Suppressor macrophage treated with lipopolysaccharide for 4 hours (primary cell): ENCODE measurements at regions not wholly inside any gene's neighbourhood (a gene's known extent, or its start where the extent isn't known, plus 50 kb on each side); places are given as distances from the start of the nearest gene placed in this dataset.

Experiments used
- DNase-seq: peaks from one replicate; pipeline ENCODE4 v3.0.0-alpha.2; 2020

DNA sequence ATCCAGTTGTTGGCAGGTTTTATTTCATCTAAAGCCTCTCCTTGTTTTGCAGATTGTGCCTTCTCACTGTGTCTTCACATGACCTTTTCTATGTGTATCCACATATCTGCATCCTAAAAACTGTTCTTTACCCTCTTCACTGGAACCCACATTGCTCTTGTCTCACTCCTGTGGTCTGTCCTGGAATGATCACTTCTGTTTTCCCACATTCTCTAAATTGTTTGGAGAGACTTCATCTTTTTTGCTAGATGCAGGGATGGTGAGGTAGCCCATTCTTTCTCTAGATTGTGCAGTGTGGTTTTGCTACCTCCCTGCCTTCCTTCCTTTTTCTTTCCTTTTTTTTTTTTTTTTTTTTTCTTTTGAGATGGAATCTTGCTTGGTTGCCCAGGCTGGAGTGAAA is 608.6 kb upstream of the MIR17HG start:
- DNase-seq = no peak

DNA sequence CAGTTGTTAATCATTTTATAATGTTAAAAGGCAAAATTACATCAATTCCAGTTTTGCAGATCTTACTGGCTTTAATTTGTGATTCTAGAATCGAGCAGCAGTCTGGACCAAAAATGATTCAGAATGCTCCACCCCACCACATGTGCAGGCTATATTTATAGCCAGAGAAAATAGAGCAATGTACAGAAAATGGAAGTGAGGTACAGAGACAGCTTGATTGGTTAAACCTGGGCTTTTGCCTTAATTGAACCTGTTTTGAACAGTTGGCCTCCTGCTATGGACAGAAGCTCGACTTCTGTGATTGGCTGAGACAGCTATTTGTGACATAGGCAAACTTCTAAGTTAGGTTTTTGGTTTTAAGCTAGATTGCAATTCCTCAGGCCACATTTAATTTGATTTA is 607.4 kb upstream of the MIR17HG start:
- no peak for DNase-seq

DNA sequence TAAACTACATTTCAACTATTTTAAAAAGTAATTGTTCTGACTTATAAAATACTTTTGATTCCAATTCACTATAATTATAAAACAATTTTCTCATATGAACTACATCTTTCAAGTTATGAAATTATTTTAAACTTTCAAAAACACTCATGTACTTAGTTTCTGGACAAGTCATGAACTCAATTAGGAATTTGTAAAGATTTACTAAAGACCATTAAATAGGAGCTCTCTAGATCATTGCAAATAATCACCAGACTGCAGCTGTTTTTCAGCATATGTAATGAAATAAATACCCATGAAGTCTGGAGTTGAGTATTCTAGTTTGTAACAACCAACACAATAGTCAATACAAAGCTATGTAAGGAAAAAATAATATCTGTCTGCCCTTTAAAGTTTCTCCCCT is 605.1 kb upstream of the MIR17HG start:
- DNase-seq = no peak

DNA sequence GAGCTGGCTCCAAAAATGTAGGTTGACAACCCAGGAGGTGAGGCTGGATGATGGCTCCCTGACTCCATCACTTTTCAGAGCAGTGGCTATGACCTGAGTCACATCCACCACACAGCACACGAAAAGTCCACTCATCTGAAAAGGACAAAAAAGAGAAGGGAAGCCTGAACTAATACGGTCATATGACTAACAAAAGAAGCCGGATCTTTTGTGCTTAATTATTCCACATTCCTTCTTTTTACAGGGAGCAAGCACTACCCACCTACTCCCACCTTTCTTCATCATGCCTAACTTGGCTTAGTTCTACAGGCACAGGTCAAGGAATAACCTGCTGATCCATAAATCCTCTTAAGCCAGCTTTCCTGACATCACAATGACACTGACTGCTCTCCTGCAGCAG is 601.3 kb upstream of the MIR17HG start:
- DNase-seq = no peak

DNA sequence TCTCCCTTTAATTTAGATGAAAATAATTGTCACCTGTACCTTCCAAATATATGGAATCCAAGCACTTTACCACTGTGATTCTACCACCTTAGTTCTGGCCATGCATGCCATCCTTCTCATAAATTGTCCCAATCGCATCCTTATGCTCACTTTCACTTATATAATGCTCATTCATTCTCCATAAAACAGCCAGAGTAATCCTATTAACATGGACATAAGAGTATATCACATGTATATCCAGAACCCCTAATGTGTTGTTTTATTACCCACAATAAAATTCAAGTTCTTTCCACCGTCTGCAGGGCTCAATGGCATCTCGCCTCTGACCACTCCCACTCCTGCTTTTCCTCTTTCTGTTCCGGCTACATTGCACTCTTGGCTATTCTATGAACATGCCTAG is 597.5 kb upstream of the MIR17HG start:
- DNase-seq = no peak

DNA sequence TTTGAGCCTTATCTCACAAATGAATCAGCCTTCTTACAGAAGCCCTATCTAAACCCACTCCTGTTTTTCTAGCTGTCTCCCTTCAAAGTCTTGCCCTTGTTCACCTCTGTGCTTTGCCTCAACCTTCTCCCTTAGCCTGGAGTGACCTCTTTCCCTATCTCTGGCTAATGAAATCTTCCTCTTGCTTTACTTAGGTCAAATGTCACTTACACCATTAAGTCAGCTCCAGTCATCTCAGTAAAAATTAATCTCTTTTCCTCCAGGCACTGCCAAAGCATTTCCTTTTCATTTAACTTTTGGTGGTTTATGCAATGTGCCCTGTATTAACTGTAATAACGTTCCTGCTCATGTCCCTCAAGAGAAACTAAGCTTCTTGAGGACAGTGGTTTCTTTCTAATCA is 596.5 kb upstream of the MIR17HG start:
- DNase-seq = no peak

DNA sequence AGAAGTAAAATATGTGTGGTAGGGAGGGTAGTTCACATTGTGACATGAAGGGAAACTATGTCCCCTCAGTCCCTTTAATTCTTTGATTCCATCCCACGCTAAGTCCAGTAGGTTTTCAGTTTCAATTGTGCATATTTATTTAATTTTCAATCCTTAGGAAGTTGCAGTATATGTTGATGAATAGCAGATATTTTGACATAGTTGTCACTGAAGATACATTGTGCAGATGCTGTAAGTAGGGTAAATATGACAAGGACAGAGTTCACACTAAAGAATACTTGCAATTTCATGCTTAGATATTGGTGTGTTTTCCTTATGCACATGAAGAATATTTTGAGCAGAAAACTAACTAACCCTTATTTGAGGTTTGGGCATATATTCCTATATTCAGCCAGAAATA is 595.4 kb upstream of the MIR17HG start:
- no peak for DNase-seq

DNA sequence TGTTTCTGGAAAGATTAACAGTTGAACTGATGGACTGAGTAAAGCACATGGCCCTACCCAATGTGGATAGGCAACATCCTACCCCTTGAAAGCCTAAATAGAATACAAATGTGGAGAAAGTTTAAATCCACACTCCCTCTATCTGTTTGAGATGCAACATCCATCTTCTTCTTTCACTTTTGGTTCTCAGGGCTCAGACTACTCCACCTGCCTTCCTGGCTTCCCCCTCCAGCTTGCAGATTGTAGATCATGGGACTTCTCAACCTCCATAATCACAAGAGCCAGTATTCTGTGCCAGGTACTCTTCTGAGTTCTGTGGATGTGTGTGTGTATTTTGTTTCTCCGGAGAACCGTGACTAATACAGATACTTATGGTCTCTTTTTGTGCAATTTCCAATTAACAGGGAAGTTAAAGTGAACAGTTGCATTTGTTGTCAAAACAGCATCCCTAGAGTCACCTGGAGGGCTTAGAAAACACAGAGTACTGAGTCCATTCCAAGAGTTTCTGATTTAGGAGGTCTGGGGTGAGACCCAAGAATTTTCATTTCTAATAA is 590.3 kb upstream of the MIR17HG start:
- DNase-seq = no peak

DNA sequence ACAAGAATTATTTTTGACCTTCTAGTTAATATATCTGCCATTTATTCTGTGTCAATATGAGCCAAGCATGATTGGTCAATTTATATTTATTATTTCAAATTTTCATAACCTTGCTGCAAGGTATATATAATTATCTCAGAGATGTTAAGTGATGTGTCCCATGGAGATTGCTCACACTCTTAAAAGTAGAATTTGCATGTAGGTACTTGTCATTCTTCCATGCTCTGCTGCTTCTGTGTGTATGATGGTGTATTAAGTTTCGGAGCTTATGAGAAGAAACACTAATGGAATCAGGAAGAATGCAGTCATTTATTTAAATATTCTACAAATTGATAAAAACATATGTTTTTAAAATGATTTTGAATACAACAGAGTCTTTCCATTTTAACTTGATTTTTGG is 586.8 kb upstream of the MIR17HG start:
- no peak for DNase-seq

DNA sequence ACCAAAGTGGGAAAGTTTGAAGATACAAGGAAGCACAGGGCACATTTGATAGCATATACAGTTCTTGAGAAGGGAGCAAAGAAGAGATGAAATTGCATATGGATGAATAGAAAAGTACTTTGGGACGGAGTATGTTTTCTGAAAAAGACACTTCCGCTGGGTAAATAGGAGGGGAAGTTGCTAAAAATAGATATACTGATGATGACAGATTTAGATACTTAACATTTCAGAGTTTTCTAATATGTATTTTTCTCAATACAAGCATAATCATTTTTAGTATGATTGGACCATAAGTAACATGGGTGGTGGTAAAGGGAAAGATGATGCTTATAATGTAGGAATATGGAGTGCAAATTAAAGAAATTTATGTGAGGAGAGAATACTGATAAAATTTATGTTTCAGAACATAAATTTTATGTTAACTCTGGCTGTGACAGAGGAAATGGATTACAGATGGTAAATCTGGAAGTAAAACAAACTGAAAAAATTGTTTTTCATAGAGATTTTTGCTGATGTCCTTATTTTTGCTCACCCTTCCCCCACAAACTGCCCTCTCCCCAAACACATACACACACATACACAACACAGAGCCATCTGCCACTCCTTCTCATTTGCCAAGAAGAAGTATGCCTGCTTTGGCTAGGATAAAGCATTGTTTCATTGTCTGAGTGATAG is 583.9 kb upstream of the MIR17HG start:
- no peak for DNase-seq

DNA sequence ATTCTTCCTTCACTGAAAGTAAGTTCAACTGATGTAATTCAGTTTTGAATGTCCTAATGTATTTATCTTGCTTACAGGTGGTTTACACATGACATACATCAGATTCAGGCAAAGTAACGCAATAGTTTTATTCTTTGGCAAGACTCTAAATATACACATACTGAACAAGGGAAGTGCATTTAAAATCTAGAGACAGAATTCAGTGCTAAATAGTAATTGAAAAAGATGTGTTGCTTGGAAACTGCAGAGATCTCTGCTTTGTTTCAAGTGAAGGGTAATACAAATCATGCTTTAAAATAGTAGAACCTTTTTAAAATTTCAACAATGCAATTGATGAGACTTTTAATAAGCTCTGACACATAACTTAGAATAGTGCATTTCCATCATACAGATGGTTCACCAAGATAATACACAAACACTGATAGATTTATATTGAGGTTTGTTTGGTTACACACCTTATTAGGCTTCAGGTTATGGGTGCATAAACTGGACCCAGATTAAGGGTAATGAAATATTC is 581.0 kb upstream of the MIR17HG start:
- DNase-seq = no peak

DNA sequence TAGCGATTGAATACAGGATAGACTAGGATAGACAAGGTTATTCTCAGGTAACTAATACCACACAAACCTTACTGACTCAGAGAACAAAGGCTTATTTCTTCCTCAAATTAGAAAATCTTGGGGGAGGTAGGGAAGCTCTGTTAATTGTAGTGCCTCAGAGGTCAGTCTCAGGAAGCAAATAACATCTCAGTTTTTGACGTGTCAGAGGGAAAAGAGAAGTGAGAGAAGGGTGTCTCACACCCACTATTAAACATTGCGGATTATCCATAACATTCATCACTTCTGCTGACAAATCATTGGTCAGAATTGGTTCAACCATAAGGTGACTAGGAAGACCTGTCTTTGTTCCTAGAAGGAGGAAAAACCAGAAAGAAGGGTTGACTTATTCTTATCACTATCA is 579.4 kb upstream of the MIR17HG start:
- peak; percentile 30 for DNase-seq

DNA sequence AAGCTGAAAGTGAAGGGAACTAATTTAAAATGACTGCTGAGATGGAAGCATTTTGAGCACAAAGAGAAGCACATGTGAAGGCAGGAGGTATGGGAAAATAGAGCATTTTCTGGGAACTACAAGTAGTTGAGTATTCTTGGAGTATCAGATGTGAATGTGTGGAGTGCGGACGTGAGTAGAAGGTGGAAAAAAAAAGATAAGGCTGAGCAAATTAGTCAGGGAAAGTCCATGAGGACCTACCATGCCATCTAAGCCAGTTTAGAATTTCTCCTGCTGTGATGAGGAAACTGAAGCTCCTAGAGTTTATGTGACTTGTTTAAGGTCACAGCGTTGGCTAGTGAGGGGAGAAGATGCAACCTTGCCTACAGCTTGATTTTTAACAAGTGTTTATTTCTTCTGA is 578.1 kb upstream of the MIR17HG start:
- no peak for DNase-seq

DNA sequence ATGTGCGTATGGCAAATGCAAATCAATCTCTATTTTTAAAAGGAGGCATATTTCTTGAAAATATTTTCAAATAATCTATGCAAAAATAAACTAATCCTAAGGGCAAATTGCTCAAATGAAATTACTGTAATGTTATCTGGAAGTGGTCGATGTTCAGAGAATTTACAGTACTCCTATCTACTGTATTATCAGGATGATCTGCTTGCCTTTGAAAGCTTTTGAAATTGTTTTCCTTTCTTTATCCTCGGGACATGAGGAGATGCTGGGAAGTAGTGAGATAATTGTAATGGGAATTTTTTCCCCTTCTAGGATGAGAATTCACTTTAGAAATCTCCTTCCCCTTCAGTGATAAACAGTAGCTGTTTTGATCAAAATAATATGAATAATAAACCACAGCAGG is 577.2 kb upstream of the MIR17HG start:
- no peak for DNase-seq

DNA sequence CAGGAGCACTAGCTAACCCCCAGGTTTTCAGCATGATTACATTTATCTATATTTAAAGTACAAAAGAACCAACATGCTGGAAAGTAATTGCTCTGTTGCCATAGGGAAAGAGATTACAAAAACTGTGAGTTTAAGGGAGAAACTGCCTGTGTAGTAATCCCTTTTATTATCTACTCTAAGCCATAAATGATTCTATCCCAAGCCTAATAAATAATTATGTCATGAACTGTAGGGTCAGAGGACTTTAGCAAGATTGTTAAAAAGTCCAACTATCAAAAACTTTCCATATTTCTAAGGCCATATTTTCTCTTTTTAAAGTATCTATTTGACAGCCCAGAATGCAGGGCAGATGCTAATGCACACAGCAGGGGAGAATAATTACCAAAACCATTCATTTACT is 573.8 kb upstream of the MIR17HG start:
- no peak for DNase-seq

DNA sequence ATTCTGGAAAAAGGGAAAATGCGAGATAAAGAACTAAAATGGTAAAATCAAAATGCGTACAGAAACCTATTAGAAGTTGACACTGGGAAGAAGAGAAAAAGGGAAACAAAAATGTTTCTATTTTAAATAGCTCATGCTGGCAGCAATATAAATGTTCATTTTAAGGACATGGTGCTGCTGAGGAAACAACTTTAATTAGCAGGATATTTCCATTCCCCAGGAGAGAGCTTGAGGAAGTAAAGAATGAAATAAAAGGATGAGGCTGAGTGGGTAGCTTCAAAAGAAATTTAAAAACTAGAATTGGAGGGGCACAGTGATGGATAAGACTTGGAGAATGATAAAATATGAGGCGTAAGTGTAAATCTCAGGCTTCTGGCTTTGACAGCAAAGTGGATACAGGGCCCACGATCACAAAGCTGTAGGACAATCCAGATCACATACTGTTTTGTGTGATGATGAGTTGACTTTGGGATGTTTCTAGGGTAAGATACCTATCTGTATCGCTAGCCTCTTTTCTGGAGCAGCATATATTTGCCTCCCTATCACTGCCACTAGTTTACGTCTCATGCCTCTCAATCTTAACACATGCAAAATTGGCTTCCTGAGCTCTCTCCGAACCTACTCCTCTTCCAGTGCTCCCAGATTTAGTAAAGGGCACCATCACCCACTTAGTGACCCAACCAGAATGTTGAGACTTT is 571.3 kb upstream of the MIR17HG start:
- DNase-seq = no peak

DNA sequence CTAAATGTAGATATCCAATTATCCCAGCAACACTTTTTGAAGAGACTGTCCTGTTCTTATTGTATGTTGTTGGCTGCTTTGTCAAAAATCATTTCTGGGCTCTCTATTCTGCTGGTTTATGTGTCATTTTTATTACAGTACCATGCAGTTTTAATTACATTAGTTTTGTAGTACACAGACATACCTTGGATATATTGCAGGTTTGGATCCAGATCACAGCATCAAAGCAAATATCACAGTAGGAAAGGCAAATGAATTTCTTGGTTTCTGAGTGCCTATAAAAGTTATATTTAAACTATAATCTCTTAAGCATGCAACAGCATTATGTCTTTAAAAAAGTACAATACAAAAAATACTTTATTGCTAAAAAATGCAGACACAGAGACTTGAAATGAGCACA is 564.2 kb upstream of the MIR17HG start:
- no peak for DNase-seq

DNA sequence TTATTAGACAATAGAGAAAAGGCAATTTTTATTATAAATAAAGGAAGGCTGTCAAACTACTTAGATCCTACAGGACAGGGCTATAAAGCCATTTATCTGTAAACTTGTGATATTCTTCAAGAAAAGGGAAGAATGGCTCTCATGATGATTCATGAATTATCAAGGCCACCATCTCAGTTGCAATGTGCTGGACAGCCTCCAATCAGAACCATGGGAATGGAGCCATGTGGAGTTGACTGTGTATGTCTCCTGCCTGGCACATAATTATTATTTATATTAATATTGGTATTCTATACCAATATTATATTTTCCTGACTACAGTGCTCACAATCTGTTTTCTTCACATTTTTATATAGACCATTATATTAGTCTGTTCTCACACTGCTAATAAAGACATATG is 560.5 kb upstream of the MIR17HG start:
- DNase-seq = no peak

DNA sequence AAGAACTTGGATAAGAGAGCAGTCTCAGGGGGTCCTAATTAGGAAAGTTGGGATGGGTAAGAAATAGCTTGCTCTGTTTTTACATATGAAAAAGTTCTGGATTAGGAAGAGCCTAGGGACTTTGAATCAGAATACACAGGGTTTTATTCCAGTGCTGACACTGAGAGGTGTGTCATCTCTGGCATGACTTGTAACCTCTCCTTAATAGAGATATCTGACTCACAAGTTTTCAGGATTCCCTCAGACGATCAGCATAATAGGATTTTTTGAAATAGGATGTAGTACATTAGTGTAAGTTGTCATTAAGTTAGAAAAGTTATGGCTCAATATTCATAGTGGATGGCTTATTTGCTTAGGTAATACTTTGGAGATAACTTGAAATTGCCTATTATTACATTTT is 555.2 kb upstream of the MIR17HG start:
- no peak for DNase-seq

DNA sequence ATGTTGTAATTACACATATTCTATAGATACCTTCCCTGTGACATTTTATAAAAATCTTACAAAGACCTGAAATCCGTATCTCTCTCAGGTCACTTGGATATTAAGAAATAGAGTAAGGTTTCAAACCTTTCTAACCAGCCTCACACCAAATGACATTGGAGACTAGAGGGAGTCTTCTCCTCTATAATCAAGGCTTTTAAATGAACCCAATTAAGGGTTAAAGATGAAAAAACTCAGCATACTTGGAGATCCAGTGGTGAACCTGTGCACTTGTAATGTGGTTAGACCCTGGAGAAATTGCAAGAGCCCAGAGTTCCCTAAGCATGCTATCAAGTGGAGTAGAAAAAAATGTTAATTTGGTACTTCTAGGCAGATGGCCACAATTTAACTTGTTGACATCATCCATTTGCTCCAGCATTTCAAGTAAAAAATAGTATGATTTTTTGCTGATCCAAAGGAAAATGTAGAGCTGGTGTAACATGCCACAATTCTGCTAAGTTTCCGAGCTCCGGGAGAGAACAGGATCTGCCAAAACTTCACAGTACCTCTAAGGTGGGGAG is 554.1 kb upstream of the MIR17HG start:
- DNase-seq = no peak

DNA sequence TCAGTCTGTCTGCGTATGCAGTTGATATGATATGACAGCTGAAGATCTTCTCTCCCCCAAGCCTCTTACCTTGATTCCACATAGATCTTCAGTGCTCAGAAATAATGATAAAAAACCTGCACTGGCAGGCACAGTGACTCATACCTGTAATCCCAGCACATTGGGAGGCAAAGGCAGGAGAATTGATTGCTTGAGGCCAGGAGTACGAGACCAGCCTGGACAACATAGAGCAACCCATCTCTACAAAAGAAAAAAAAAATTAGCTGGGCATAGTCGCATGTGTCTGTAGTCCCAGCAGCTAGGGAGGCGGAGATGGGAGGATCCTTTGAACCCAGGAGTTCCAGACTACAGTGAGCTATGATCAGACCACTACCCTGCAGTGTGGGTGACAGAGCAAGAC is 551.0 kb upstream of the MIR17HG start:
- DNase-seq = no peak

DNA sequence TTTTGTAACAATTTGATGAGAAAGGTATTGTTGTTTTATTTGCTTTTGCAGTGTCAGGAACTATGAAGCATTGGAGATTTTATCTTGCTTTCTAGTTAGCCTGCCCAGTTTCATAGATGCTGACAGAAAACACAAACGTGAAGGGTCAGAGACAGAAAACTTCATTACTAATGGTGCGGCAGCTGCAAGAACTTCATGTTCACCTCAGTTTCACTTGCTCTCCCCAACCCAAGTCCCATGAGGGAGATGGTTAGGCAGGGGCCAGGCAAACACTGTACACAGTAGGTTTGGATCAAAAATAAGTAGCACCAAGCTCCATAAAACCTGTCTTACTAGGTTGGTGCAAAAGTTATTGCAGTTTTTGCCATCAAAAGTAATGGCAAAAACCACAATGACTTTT is 550.2 kb upstream of the MIR17HG start:
- DNase-seq = no peak

DNA sequence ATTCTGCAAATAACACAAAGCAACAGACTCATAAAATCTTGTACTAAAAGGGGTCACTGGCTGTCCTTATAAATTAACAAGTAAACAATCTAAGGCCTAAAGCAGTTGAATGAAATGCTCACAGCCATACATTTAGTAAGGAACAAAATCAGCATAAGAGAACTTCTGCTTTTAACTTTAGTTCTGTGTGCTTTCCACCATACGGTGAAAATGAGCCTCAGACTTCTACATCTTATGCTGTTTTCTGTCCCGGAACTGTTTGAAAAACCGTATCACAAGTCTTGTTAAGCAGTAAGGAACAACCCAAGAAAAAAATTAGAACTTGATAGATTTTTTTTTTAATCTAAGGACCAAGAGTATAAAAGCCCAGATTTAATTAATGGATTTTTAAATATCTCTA is 549.1 kb upstream of the MIR17HG start:
- DNase-seq = peak; percentile 12

DNA sequence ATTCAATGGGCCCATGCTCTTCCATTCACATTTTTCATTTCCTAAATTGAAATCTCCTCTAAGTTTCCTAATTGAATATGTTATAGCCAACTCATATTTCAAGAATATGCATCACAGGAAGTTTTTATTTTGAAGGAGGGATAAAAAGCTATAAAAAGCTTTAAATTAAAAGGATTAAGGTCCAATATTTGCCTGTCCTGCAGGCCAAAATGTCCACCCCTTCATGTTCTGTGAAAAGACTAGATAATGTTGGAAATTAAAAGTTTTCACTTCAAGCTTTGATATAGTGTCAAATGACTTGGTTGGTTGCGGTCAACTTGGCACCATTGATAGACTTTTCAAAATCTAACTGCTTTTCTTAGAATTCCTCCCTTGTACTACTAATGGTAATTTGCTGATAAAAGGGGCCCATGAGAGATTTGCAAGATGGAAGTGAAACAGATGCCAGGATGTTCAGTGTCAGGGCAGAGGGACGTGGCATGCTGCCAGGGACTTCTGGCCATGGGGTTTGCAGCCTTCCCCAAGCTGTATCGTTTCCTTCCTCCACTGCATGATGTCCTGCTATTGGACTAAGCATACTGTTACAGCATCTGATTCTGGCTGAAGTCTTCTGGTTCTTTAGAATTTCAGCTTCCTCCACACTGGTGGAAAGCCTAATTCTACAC is 547.3 kb upstream of the MIR17HG start:
- peak; percentile 81 for DNase-seq
